ENCODE measurements at regions not wholly inside any gene's neighbourhood (a gene's known extent, or its start where the extent isn't known, plus 50 kb on each side); places are given as distances from the start of the nearest gene placed in this dataset.

- TF ChIP-seq CTCF (IDR thresholded peaks at IDR 0.05), result no peak
- no peak for TF ChIP-seq POLR2A (IDR thresholded peaks at IDR 0.05)
These were observed 58.1 kb upstream of the ADRA2C start for GRCh38 chr4:3708103-3708510.

All from body of pancreas (tissue), 4 donors.